ENCODE measurements at regions not wholly inside any gene's neighbourhood (a gene's known extent, or its start where the extent isn't known, plus 50 kb on each side); places are given as distances from the start of the nearest gene placed in this dataset.
A peak's percentile ranks its signal among the peaks of the same experiment; 100 is the strongest.

GRCh38 chr4:41859087-41859486 is 76.1 kb upstream of the TMEM33 start:
- no peak for DNase-seq

- no peak for DNase-seq
Observed at GRCh38 chr4:41857226-41857641, 78.0 kb upstream of the TMEM33 start.

- DNase-seq: no peak
Observed at GRCh38 chr4:41856797-41857196, 78.4 kb upstream of the TMEM33 start.

- DNase-seq: no peak
Observed at GRCh38 chr4:41853973-41854372, 81.3 kb upstream of the TMEM33 start.

GRCh38 chr4:41852229-41852628 is 83.0 kb upstream of the TMEM33 start:
- DNase-seq: no peak

- DNase-seq: no peak
Observed at GRCh38 chr4:41851621-41852020, 83.6 kb upstream of the TMEM33 start.

- no peak for DNase-seq
Observed at GRCh38 chr4:41844327-41844726, 90.9 kb upstream of the TMEM33 start.

- no peak for DNase-seq
Observed at GRCh38 chr4:41839916-41840854, 91.7 kb upstream of the PHOX2B start.

GRCh38 chr4:41838590-41838989 is 90.1 kb upstream of the PHOX2B start:
- DNase-seq: no peak

- DNase-seq: no peak
Observed at GRCh38 chr4:41835321-41835995, 86.9 kb upstream of the PHOX2B start.

GRCh38 chr4:41832961-41833360 is 84.4 kb upstream of the PHOX2B start:
- no peak for DNase-seq

GRCh38 chr4:41822325-41822724 is 73.8 kb upstream of the PHOX2B start:
- no peak for DNase-seq

GRCh38 chr4:41820473-41820872 is 71.9 kb upstream of the PHOX2B start:
- DNase-seq: no peak

GRCh38 chr4:41819621-41820020 is 71.1 kb upstream of the PHOX2B start:
- no peak for DNase-seq

GRCh38 chr4:41815473-41815872 is 66.9 kb upstream of the PHOX2B start:
- DNase-seq: no peak

- DNase-seq: peak; percentile 6
Observed at GRCh38 chr4:41814565-41814964, 66.0 kb upstream of the PHOX2B start.

GRCh38 chr4:41806807-41807206 is 58.3 kb upstream of the PHOX2B start:
- no peak for DNase-seq

GRCh38 chr4:41802590-41802989 is 54.1 kb upstream of the PHOX2B start:
- DNase-seq: no peak

- no peak for DNase-seq
Observed at GRCh38 chr4:41799126-41799525, 50.6 kb upstream of the PHOX2B start.

All from fibroblast of skin of right biceps (primary cell).